ENCODE measurements at regions not wholly inside any gene's neighbourhood (a gene's known extent, or its start where the extent isn't known, plus 50 kb on each side); places are given as distances from the start of the nearest gene placed in this dataset.

- no peak for DNase-seq (ENCODE audit: low spot score in 2 of 2, unreplicated experiment in 2 of 2)
Measured at GRCh38 chr11:92057849-92058442, 166.7 kb upstream of the FAT3 start.

GRCh38 chr11:92053216-92053615 lies 171.4 kb upstream of the FAT3 start:
- Mint-ChIP-seq H3K4me3 (no peak overlapping the region), H3K4me1 (peaks cover 34% of the 10 kb centered on the region), H3K36me3 (no peaks in the 10 kb centered on the region), H3K27me3 (ENCODE audit: low read depth) (no peaks in the 10 kb centered on the region), H3K27ac (no peak overlapping the region), H3K9me3 (no peaks in the 10 kb centered on the region)
- no peak for DNase-seq (ENCODE audit: low spot score in 2 of 2, unreplicated experiment in 2 of 2)
- TF ChIP-seq CTCF (IDR thresholded peaks at IDR 0.05; ENCODE audit: unreplicated experiment): no peak

More at GRCh38 chr11:92057849-92058442, 166.7 kb upstream of the FAT3 start:
- Mint-ChIP-seq H3K4me3 (no peak overlapping the region), H3K4me1 (peaks cover 24% of the 10 kb centered on the region), H3K9me3 (no peaks in the 10 kb centered on the region), H3K27me3 (ENCODE audit: low read depth) (no peaks in the 10 kb centered on the region), H3K36me3 (no peaks in the 10 kb centered on the region), H3K27ac (no peak overlapping the region)
- TF ChIP-seq CTCF (IDR thresholded peaks at IDR 0.05; ENCODE audit: unreplicated experiment): no peak

- H3K27ac Mint-ChIP-seq: no peak overlapping the region
- H3K9me3 Mint-ChIP-seq: no peaks in the 10 kb centered on the region
- no peaks in the 10 kb centered on the region for H3K36me3 Mint-ChIP-seq
- DNase-seq (ENCODE audit: low spot score in 2 of 2, unreplicated experiment in 2 of 2): no peak
- no peak overlapping the region for H3K4me3 Mint-ChIP-seq
- no peaks in the 10 kb centered on the region for H3K27me3 Mint-ChIP-seq (ENCODE audit: low read depth)
- H3K4me1 Mint-ChIP-seq: peaks cover 32% of the 10 kb centered on the region
- no peak for TF ChIP-seq CTCF (IDR thresholded peaks at IDR 0.05; ENCODE audit: unreplicated experiment)
Measured at GRCh38 chr11:92050305-92050704, 174.3 kb upstream of the FAT3 start.

- no peak overlapping the region for H3K27ac Mint-ChIP-seq
- H3K36me3 Mint-ChIP-seq: no peaks in the 10 kb centered on the region
- peak in 1 of 2 experiments; percentile 41 for DNase-seq (ENCODE audit: low spot score in 2 of 2, unreplicated experiment in 2 of 2)
- no peak for TF ChIP-seq CTCF (IDR thresholded peaks at IDR 0.05; ENCODE audit: unreplicated experiment)
- no peaks in the 10 kb centered on the region for H3K27me3 Mint-ChIP-seq (ENCODE audit: low read depth)
- H3K4me1 Mint-ChIP-seq: peaks cover 32% of the 10 kb centered on the region
- no peak overlapping the region for H3K4me3 Mint-ChIP-seq
- H3K9me3 Mint-ChIP-seq: peaks cover 4% of the 10 kb centered on the region
Measured at GRCh38 chr11:92048415-92048814, 176.2 kb upstream of the FAT3 start.

GRCh38 chr11:92046103-92046502 lies 178.5 kb upstream of the FAT3 start:
- Mint-ChIP-seq H3K4me3 (no peak overlapping the region), H3K36me3 (no peaks in the 10 kb centered on the region), H3K9me3 (peaks cover 4% of the 10 kb centered on the region), H3K4me1 (peaks cover 27% of the 10 kb centered on the region), H3K27me3 (ENCODE audit: low read depth) (no peaks in the 10 kb centered on the region), H3K27ac (no peak overlapping the region)
- DNase-seq (ENCODE audit: low spot score in 2 of 2, unreplicated experiment in 2 of 2): no peak
- no peak for TF ChIP-seq CTCF (IDR thresholded peaks at IDR 0.05; ENCODE audit: unreplicated experiment)

GRCh38 chr11:92045301-92045700 lies 179.3 kb upstream of the FAT3 start:
- Mint-ChIP-seq H3K4me1 (peaks cover 27% of the 10 kb centered on the region), H3K36me3 (no peaks in the 10 kb centered on the region), H3K27ac (no peak overlapping the region), H3K9me3 (peaks cover 4% of the 10 kb centered on the region), H3K4me3 (no peak overlapping the region), H3K27me3 (ENCODE audit: low read depth) (no peaks in the 10 kb centered on the region)
- TF ChIP-seq CTCF (IDR thresholded peaks at IDR 0.05; ENCODE audit: unreplicated experiment): no peak
- no peak for DNase-seq (ENCODE audit: low spot score in 2 of 2, unreplicated experiment in 2 of 2)

Data from mesothelial cell of epicardium (in vitro differentiated cells).